HUES64 (cell line): ENCODE measurements at regions not wholly inside any gene's neighbourhood (a gene's known extent, or its start where the extent isn't known, plus 50 kb on each side); places are given as distances from the start of the nearest gene placed in this dataset.

Experiments used
- H3K27ac ChIP-seq: 2 replicates; pipeline ENCODE4 v1.7.0; 2013; ENCODE audit warnings: low read depth, low read length, inconsistent platforms
- H3K27me3 ChIP-seq: 2 replicates; pipeline ENCODE4 v1.6.1; 2013; ENCODE audit warnings: mild to moderate bottlenecking, low read length; ENCODE audit not compliant: insufficient read depth
- H3K36me3 ChIP-seq: 2 replicates; pipeline ENCODE4 v1.6.1; 2013; ENCODE audit warnings: mild to moderate bottlenecking, low read length; ENCODE audit not compliant: insufficient read depth
- H3K4me1 ChIP-seq: 2 replicates; pipeline ENCODE4 v1.6.1; 2013; ENCODE audit warnings: mild to moderate bottlenecking, low read length, moderate library complexity; ENCODE audit not compliant: insufficient read depth
- H3K4me3 ChIP-seq: 2 replicates; pipeline ENCODE4 v1.5.1; 2013; ENCODE audit warnings: mild to moderate bottlenecking, low read length, moderate library complexity
- H3K9ac ChIP-seq: 2 replicates; pipeline ENCODE4 v1.6.1; 2013; ENCODE audit warnings: mild to moderate bottlenecking, low read depth, low read length
- H3K9me3 ChIP-seq: 2 replicates; pipeline ENCODE4 v1.6.1; 2013; ENCODE audit warnings: low read depth, low read length; ENCODE audit not compliant: insufficient read depth
- WGBS: fragments of 150-250, 120-280 bp; methylation state at CpG from one replicate; pipeline ENCODE4 v1.1.7; 2013; ENCODE audit warnings: missing lambda C conversion rate; 5-methylcytosine and 5-hydroxymethylcytosine counted together

GRCh38 chr1:218025454-218025853 lies 259.6 kb upstream of the RRP15 start:
- H3K9ac ChIP-seq = no peak overlapping the region
- peaks cover 6% of the 10 kb centered on the region for H3K4me1 ChIP-seq
- no peaks in the 10 kb centered on the region for H3K27me3 ChIP-seq
- no peak overlapping the region for H3K4me3 ChIP-seq
- peaks cover 13% of the 10 kb centered on the region for H3K9me3 ChIP-seq
- no peaks in the 10 kb centered on the region for H3K36me3 ChIP-seq
- no peak overlapping the region for H3K27ac ChIP-seq
- WGBS = 96% methylated on average over 2 of the region's 2 CpGs

- Histone ChIP-seq H3K9ac (no peak overlapping the region), H3K9me3 (no peaks in the 10 kb centered on the region)
Measured at GRCh38 chr1:218027152-218027551, 257.9 kb upstream of the RRP15 start.

GRCh38 chr1:218030846-218031245 lies 254.2 kb upstream of the RRP15 start:
- Histone ChIP-seq H3K27ac (no peak overlapping the region), H3K4me1 (peaks cover 47% of the 10 kb centered on the region), H3K36me3 (no peaks in the 10 kb centered on the region), H3K4me3 (no peak overlapping the region), H3K9ac (no peak overlapping the region), H3K27me3 (no peaks in the 10 kb centered on the region), H3K9me3 (no peaks in the 10 kb centered on the region)

More at GRCh38 chr1:218027152-218027551, 257.9 kb upstream of the RRP15 start:
- Histone ChIP-seq H3K4me1 (peaks cover 22% of the 10 kb centered on the region), H3K27ac (no peak overlapping the region), H3K4me3 (no peak overlapping the region), H3K27me3 (no peaks in the 10 kb centered on the region), H3K36me3 (no peaks in the 10 kb centered on the region)
- WGBS = 96% methylated on average over 4 of the region's 5 CpGs

DNA sequence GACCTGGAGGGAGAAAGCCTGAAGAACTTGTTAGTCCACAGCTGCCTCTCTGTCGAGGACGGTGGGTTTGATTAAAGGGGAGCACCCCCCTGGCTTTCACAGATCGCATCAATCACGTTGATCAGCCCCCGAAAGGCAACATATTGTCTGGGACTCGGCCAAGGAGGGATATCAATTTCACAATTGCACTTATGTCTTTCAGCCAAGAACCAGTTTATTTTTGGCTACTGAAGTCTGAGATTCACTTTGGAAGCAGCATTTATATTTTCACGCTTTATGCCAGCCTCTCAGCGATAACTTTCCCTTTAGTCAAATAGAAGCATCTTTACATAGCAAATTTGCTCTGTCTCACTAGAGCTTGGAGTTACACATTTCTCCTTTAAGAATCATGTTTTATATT lies 253.2 kb upstream of the RRP15 start:
- 69% methylated on average over 8 of the region's 8 CpGs for WGBS
- H3K9me3 ChIP-seq = no peaks in the 10 kb centered on the region
- no peak overlapping the region for H3K4me3 ChIP-seq
- no peak overlapping the region for H3K27ac ChIP-seq
- H3K4me1 ChIP-seq = peaks cover 48% of the 10 kb centered on the region
- no peaks in the 10 kb centered on the region for H3K27me3 ChIP-seq
- no peak overlapping the region for H3K9ac ChIP-seq
- H3K36me3 ChIP-seq = no peaks in the 10 kb centered on the region

GRCh38 chr1:218034468-218034867 lies 250.6 kb upstream of the RRP15 start:
- Histone ChIP-seq H3K4me3 (peak overlapping the region; percentile 28; the same call in 1 of the 2 replicates), H3K36me3 (no peaks in the 10 kb centered on the region), H3K27me3 (no peaks in the 10 kb centered on the region), H3K9me3 (no peaks in the 10 kb centered on the region), H3K27ac (peak overlapping the region; percentile 55; the same call in 1 of the 2 replicates), H3K4me1 (peaks cover 48% of the 10 kb centered on the region), H3K9ac (no peak overlapping the region)
- WGBS = 5% methylated on average over 7 of the region's 7 CpGs

- H3K9me3 ChIP-seq = no peaks in the 10 kb centered on the region
- no peak overlapping the region for H3K27ac ChIP-seq
- H3K27me3 ChIP-seq = no peaks in the 10 kb centered on the region
- 60% methylated on average over 1 of the region's 1 CpG for WGBS
- no peak overlapping the region for H3K9ac ChIP-seq
- H3K36me3 ChIP-seq = no peaks in the 10 kb centered on the region
- no peaks in the 10 kb centered on the region; the same call in 1 of the 2 replicates for H3K4me1 ChIP-seq
- H3K4me3 ChIP-seq = no peak overlapping the region
Measured at GRCh38 chr1:218048828-218049420, 236.2 kb upstream of the RRP15 start.

DNA sequence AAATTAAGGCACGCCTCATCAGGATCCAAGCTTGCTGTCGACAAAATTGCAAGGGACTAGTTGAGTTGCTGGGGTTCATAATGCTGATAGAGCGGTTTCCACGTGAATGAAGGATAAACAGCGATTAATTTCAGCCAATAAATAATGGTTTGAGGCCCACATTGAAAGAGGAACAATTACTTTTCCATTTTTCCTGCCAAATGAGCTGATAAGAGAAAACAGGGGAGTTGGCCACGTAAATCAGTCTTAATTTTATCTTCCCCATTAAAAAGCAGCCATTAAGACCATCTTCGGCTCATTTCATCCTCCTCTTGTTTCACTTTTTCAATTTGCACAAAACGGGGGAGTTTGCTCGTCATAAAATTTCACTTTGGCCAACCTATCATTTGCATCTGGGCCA lies 235.5 kb upstream of the RRP15 start:
- Histone ChIP-seq H3K9ac (no peak overlapping the region), H3K4me1 (no peaks in the 10 kb centered on the region; the same call in 1 of the 2 replicates), H3K27ac (no peak overlapping the region), H3K4me3 (no peak overlapping the region), H3K9me3 (no peaks in the 10 kb centered on the region), H3K27me3 (no peaks in the 10 kb centered on the region), H3K36me3 (no peaks in the 10 kb centered on the region)
- WGBS = 83% methylated on average over 9 of the region's 9 CpGs

DNA sequence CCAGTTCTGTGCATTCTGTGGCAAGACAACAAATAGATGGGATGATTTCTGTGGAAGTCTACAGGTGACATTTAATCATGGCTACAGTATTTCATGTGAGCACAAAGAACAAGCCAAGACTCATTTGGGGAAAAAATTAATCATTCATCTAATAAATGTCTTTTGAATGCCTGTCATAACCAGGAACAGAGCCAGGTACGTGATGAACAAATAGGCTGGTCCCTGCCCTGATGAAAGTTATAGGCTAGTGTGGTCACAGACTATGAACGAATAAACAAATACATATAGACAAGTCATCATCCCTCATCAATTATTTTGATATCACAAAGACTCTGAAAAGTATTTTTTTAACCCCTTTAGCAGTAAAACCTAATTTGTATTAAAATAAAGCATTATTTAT lies 226.4 kb upstream of the RRP15 start:
- Histone ChIP-seq H3K36me3 (no peaks in the 10 kb centered on the region), H3K4me3 (no peak overlapping the region), H3K27me3 (no peaks in the 10 kb centered on the region), H3K9me3 (no peaks in the 10 kb centered on the region), H3K4me1 (no peaks in the 10 kb centered on the region), H3K27ac (no peak overlapping the region), H3K9ac (no peak overlapping the region)
- WGBS = 83% methylated on average over 2 of the region's 2 CpGs

- 95% methylated on average over 5 of the region's 5 CpGs for WGBS
- no peaks in the 10 kb centered on the region for H3K9me3 ChIP-seq
- H3K9ac ChIP-seq = no peak overlapping the region
- no peaks in the 10 kb centered on the region for H3K27me3 ChIP-seq
- H3K27ac ChIP-seq = no peak overlapping the region
- H3K36me3 ChIP-seq = no peaks in the 10 kb centered on the region
- no peak overlapping the region for H3K4me3 ChIP-seq
- H3K4me1 ChIP-seq = no peaks in the 10 kb centered on the region
Measured at GRCh38 chr1:218064426-218064825, 220.7 kb upstream of the RRP15 start.

DNA sequence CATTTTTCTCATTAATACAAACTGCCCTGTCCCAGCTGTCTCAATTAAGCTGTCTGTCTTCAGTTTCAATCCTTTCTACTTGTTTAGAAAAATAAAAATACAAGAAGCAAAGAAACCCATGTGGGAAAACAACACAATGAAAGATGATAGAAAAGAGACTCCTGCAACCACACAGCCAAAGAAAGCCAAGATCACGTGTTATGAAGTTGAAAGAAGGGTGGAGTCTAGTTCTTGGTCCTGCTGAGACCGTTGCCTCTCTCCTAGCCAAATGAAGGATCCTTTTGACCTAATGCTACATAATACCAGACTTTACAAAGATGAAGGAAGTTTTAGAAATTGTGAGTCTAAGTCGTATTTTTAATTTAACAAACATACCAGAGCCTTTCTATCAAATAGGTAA lies 218.8 kb upstream of the RRP15 start:
- 83% methylated on average over 1 of the region's 3 CpGs for WGBS
- H3K4me3 ChIP-seq = no peak overlapping the region
- H3K4me1 ChIP-seq = no peaks in the 10 kb centered on the region
- no peaks in the 10 kb centered on the region for H3K36me3 ChIP-seq
- H3K27ac ChIP-seq = no peak overlapping the region
- H3K27me3 ChIP-seq = no peaks in the 10 kb centered on the region
- no peak overlapping the region for H3K9ac ChIP-seq
- no peaks in the 10 kb centered on the region for H3K9me3 ChIP-seq

GRCh38 chr1:218068241-218068640 lies 216.9 kb upstream of the RRP15 start:
- Histone ChIP-seq H3K4me3 (no peak overlapping the region), H3K36me3 (no peaks in the 10 kb centered on the region), H3K27ac (no peak overlapping the region), H3K9me3 (no peaks in the 10 kb centered on the region), H3K4me1 (no peaks in the 10 kb centered on the region), H3K27me3 (no peaks in the 10 kb centered on the region), H3K9ac (no peak overlapping the region)
- WGBS = 100% methylated on average over 1 of the region's 1 CpG

GRCh38 chr1:218069180-218069579 lies 215.9 kb upstream of the RRP15 start:
- Histone ChIP-seq H3K9ac (no peak overlapping the region), H3K36me3 (no peaks in the 10 kb centered on the region), H3K4me3 (no peak overlapping the region), H3K27me3 (no peaks in the 10 kb centered on the region), H3K27ac (no peak overlapping the region), H3K9me3 (no peaks in the 10 kb centered on the region), H3K4me1 (no peaks in the 10 kb centered on the region)
- WGBS = 43% methylated on average over 2 of the region's 2 CpGs
